ENCODE measurements at regions not wholly inside any gene's neighbourhood (a gene's known extent, or its start where the extent isn't known, plus 50 kb on each side); places are given as distances from the start of the nearest gene placed in this dataset.
"Not testable (repeated sequence)": the region's sequence is repeated elsewhere in the genome, so short reads cannot be mapped to it uniquely, and the experiment has no call there.

DNA sequence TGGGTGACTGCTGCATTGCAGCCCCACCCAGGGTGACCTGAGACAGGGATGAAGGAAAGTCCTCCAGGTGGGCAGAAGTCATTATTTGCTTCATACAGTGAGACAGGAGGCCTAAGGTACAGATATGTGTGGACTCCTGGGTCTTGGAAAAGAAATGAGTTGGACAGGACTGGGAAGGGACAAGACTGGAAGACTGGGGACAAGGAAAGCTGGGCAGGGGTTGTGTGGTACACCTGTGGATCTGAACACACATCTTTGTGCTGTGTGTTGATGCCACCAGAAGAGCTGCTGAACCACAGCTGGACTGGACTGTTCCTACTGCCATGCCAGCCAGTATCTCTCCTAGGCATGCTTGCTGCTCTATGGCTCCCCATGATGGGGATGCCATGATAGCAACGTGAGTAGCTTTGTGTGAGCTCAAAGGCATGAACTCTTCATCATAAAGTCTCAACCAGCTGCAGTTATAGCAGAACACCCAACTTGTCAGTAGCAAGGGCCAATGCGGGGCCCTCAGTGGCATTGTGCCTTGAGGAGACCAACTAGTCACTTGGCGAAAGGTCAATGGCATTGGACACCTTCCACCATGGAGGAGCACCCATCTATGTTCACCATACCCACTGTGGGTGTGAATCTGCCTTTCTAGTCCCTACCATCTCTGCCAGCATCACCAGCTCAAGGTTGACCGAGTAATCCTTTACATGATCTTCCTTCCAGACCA lies 76.0 kb upstream of the GRB10 start:
- in situ Hi-C loops (cut with HindIII; ENCODE audit: low sequenced_read_pairs) = no loop called here
- no peak for DNase-seq (ENCODE audit: low spot score)

- DNase-seq (ENCODE audit: low spot score) = peak; percentile 33
- in situ Hi-C loops (cut with HindIII; ENCODE audit: low sequenced_read_pairs) = no loop called here
Measured at GRCh38 chr7:50857804-50858489, 75.3 kb upstream of the GRB10 start.

- in situ Hi-C loops (cut with HindIII; ENCODE audit: low sequenced_read_pairs) = no loop called here
- DNase-seq (ENCODE audit: low spot score) = no peak
Measured at GRCh38 chr7:50856806-50857205, 74.1 kb upstream of the GRB10 start.

DNA sequence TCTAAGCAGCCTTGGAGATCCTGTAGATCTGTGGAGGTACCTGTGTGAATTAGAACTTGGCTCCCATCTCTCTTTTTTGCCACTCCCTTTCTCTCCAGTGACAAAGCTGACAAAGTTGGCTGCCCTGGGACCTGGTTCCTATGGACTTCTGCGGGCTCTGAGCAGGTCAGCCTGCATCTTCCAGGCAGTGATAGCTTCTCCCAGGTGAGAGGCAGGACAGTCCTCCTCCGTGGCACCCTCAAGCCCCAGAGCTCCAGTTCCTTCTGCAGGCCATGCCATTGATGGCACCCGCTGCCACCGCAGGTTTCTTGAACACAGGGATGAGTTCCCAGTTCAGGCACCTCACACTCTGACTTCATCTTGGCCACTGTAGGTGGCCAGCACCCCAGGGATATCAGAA lies 73.5 kb upstream of the GRB10 start:
- DNase-seq (ENCODE audit: low spot score) = no peak
- in situ Hi-C loops (cut with HindIII; ENCODE audit: low sequenced_read_pairs) = no loop called here

DNA sequence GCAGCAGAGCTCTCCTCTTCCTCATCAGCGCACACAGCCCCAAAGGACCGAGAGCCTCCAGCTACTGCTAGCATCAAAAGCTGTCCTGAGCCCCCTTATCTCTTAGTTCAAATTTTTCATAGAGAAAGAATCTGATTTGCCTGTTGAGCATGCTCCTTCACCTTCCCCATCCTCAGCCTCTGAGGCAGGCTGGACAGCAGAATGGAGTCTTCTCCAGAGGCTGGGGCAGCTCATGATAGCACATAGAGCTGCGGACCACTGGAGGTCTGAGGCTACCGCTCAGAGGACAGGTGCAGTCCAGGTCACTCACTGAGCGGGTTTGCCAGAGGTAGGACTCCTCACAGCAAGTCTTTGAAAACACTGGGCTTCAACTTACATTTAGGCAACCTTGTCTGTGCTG lies 72.8 kb upstream of the GRB10 start:
- in situ Hi-C loops (cut with HindIII; ENCODE audit: low sequenced_read_pairs) = no loop called here
- DNase-seq (ENCODE audit: low spot score) = no peak

DNA sequence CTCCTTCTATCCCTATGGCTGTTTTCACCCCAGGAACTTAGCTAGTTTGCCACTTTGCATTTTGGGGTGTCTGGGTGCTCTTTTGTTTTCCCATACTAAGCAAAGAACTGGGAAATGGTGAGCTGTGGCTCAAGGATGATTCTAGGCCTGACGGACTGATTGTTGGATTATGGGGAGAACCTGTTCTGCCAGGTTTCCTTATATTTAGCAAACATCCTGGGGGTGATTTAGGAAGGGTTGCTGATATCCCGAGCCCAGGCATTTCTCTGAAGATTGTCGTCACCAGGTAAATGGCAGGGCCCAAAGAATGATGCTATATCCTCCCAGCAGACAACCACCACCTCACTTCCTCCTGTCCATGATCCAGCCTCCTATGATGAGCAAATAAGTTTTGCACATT lies 72.1 kb upstream of the GRB10 start:
- in situ Hi-C loops (cut with HindIII; ENCODE audit: low sequenced_read_pairs) = no loop called here
- DNase-seq (ENCODE audit: low spot score) = no peak

DNA sequence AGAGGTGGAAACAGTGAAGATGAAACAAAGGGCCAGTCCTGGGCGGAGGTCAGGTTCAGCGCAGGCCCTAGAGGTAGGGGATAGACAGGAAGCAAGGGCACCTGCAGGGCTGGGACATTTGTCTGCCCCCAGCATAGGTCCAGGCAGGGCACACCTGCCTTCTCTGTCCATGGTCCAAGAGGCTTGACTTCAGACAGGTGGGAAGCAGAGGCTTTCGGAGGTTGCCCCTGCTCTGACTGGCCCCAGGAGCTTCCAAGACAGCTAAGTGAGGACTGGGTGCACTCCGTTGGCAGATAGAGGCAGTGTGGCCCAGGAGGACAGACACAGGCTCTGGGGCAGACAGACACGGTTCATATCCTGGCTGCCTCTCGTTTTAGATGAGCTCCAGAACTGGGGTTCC lies 71.6 kb upstream of the GRB10 start:
- DNase-seq (ENCODE audit: low spot score) = no peak
- in situ Hi-C loops (cut with HindIII; ENCODE audit: low sequenced_read_pairs) = no loop called here

DNA sequence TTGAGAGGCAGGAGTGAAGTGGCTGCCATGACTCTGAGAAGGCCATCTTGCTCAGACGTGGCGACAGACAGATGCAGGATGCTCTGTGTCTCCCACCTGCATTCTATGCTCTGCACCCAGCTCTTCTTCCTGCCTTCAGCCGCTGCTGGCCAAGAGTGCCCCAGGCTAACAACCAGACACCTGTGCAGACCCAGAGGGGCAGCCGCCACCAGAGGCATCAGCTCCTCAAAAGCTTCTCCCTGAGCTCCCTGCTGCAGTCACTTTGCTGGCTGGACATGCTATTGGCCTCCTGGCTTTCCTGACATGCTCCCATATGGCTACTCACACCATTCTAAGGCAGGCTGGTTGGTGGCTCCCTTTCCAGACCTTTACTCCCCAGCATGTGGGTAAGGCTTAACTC lies 70.6 kb upstream of the GRB10 start:
- in situ Hi-C loops (cut with HindIII; ENCODE audit: low sequenced_read_pairs) = no loop called here
- DNase-seq (ENCODE audit: low spot score) = no peak

DNA sequence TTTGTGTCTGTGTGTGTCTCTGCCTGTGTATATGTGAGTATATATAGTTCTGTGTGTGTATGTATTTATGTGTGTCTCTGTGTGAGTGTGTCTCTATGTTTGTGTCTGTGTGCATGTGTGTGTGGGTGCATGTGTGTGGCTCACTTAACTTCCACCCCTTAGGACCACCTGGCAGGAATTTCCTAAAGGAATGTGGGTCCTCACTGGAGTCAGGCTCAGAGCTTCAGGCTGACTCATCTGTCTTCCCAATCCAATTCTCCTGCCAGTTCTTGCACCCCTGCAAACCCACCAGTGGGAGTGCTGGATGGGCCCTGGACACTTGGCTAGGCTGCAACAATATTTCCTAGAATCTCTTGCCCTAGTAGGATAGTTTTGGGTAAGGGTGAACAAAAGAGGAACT lies 70.2 kb upstream of the GRB10 start:
- no peak for DNase-seq (ENCODE audit: low spot score)
- in situ Hi-C loops (cut with HindIII; ENCODE audit: low sequenced_read_pairs) = no loop called here

GRCh38 chr7:50851891-50852290 lies 69.2 kb upstream of the GRB10 start:
- in situ Hi-C loops (cut with HindIII; ENCODE audit: low sequenced_read_pairs) = no loop called here
- no peak for DNase-seq (ENCODE audit: low spot score)

- in situ Hi-C loops (cut with HindIII; ENCODE audit: low sequenced_read_pairs) = no loop called here
Measured at GRCh38 chr7:50851451-50851850, 68.8 kb upstream of the GRB10 start.

GRCh38 chr7:50849991-50850390 lies 67.3 kb upstream of the GRB10 start:
- DNase-seq (ENCODE audit: low spot score) = no peak
- in situ Hi-C loops (cut with HindIII; ENCODE audit: low sequenced_read_pairs) = no loop called here

More at GRCh38 chr7:50851451-50851850, 68.8 kb upstream of the GRB10 start:
- no peak for DNase-seq (ENCODE audit: low spot score)

GRCh38 chr7:50848203-50848602 lies 65.5 kb upstream of the GRB10 start:
- DNase-seq (ENCODE audit: low spot score) = no peak
- in situ Hi-C loops (cut with HindIII; ENCODE audit: low sequenced_read_pairs) = no loop called here

- DNase-seq (ENCODE audit: low spot score); in situ Hi-C loops (cut with HindIII; ENCODE audit: low sequenced_read_pairs): not testable (repeated sequence)
Measured at GRCh38 chr7:50844861-50845260, 62.2 kb upstream of the GRB10 start.

- no peak for DNase-seq (ENCODE audit: low spot score)
- in situ Hi-C loops (cut with HindIII; ENCODE audit: low sequenced_read_pairs) = no loop called here
Measured at GRCh38 chr7:50842041-50842440, 59.3 kb upstream of the GRB10 start.

- in situ Hi-C loops (cut with HindIII; ENCODE audit: low sequenced_read_pairs) = no loop called here
- DNase-seq (ENCODE audit: low spot score) = no peak
Measured at GRCh38 chr7:50838675-50839377, 56.1 kb upstream of the GRB10 start.

DNA sequence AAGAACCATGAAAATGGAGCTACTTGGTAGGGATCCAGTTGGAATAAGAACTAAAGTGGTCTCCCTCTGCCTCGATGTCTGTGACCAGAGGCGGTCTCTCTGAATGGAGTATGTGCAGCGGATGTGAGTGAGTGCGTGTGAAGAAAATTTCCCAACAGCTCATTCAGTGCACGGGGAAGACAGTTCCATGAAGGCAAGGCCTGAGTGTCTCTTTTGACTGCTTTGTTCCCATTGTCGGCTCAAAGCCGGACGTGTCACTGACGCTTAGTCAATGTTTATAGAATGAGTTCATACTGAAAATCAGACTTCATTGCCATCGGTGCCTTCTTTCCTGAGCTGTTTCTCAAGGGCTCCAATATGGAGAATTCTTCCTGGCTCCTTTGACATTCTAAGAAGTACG lies 55.3 kb upstream of the GRB10 start:
- DNase-seq (ENCODE audit: low spot score) = no peak

GRCh38 chr7:50836646-50837045 lies 54.0 kb upstream of the GRB10 start:
- in situ Hi-C loops (cut with HindIII; ENCODE audit: low sequenced_read_pairs) = no loop called here
- DNase-seq (ENCODE audit: low spot score) = no peak

More for the DNA sequence above, 55.3 kb upstream of the GRB10 start:
- in situ Hi-C loops (cut with HindIII; ENCODE audit: low sequenced_read_pairs) = no loop called here

- in situ Hi-C loops (cut with HindIII; ENCODE audit: low sequenced_read_pairs) = no loop called here
- DNase-seq (ENCODE audit: low spot score) = no peak
Measured at GRCh38 chr7:50835156-50835555, 52.5 kb upstream of the GRB10 start.

DNA sequence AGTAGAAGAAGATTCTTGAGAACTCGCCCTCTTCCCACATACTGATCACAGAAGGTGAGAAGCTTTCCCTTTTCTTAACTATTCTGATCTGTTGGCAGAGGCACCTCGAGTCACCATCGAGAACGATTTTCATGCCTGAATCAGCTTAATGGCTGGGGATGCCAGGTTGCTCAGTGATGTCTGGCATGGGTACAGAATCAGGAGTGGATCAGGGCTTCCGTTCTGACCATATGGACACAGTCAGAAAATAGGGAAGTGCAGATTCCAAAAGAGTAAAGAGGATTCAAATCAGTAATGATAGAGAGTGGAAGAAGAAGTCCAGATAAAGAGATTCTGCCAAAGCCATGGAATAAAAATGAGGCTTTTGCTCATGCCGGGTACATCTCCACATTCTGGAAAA lies 52.0 kb upstream of the GRB10 start:
- in situ Hi-C loops (cut with HindIII; ENCODE audit: low sequenced_read_pairs) = no loop called here
- DNase-seq (ENCODE audit: low spot score) = peak; percentile 97
